OCI-M1 (cell line): ENCODE measurements at regions not wholly inside any gene's neighbourhood (a gene's known extent, or its start where the extent isn't known, plus 50 kb on each side); places are given as distances from the start of the nearest gene placed in this dataset.
A peak's percentile ranks its signal among the peaks of the same experiment; 100 is the strongest.
"Not testable (repeated sequence)": the region's sequence is repeated elsewhere in the genome, so short reads cannot be mapped to it uniquely, and the experiment has no call there.

Experiments
- DNase-seq: peaks from one replicate; lab custom pipeline; 2025; lab: John Stamatoyannopoulos, UW

- not testable (repeated sequence) for DNase-seq
These were observed 74.4 kb upstream of the RTN4 start for GRCh38 chr2:55124682-55125081.

GRCh38 chr2:55123851-55124269, 73.6 kb upstream of the RTN4 start:
- DNase-seq = no peak

- DNase-seq = peak; percentile 91
These were observed 70.5 kb upstream of the RTN4 start for GRCh38 chr2:55120634-55121359.

- peak; percentile 49 for DNase-seq
These were observed 69.6 kb upstream of the RTN4 start for GRCh38 chr2:55119711-55120487.

GRCh38 chr2:55118643-55119083, 68.4 kb upstream of the RTN4 start:
- DNase-seq = no peak

GRCh38 chr2:55116966-55117365, 66.7 kb upstream of the RTN4 start:
- DNase-seq = no peak

- peak; percentile 65 for DNase-seq
These were observed 66.3 kb upstream of the RTN4 start for GRCh38 chr2:55116598-55116964.

GRCh38 chr2:55115761-55116597, 65.7 kb upstream of the RTN4 start:
- peak; percentile 94 for DNase-seq

GRCh38 chr2:55114597-55114996, 64.3 kb upstream of the RTN4 start:
- no peak for DNase-seq

GRCh38 chr2:55114082-55114481, 63.8 kb upstream of the RTN4 start:
- DNase-seq = no peak

- peak; percentile 83 for DNase-seq
These were observed 62.2 kb upstream of the RTN4 start for GRCh38 chr2:55112229-55113031.

- peak; percentile 92 for DNase-seq
These were observed 61.4 kb upstream of the RTN4 start for GRCh38 chr2:55111570-55112228.

GRCh38 chr2:55111230-55111569, 60.9 kb upstream of the RTN4 start:
- DNase-seq = no peak

GRCh38 chr2:55109219-55109891, 59.1 kb upstream of the RTN4 start:
- DNase-seq = no peak

GRCh38 chr2:55108456-55109160, 58.4 kb upstream of the RTN4 start:
- DNase-seq = no peak

GRCh38 chr2:55107436-55107835, 57.2 kb upstream of the RTN4 start:
- DNase-seq = no peak

- peak; percentile 58 for DNase-seq
These were observed 55.9 kb upstream of the RTN4 start for GRCh38 chr2:55106148-55106547.

GRCh38 chr2:55105456-55105855, 55.2 kb upstream of the RTN4 start:
- DNase-seq = no peak

GRCh38 chr2:55103046-55103445, 52.8 kb upstream of the RTN4 start:
- DNase-seq = no peak
